SHP77 (cell line): ENCODE measurements at regions not wholly inside any gene's neighbourhood (a gene's known extent, or its start where the extent isn't known, plus 50 kb on each side); places are given as distances from the start of the nearest gene placed in this dataset.

Experiments used
- DNase-seq, 2 experiments: peaks; one replicate each; lab custom pipeline; 2025; lab: John Stamatoyannopoulos, UW

- DNase-seq: no peak
Measured at GRCh38 chr1:189859385-189859977, 618.2 kb downstream of the BRINP3 start.

GRCh38 chr1:189866606-189867005, 611.1 kb downstream of the BRINP3 start:
- DNase-seq: no peak

GRCh38 chr1:189868021-189868420, 609.6 kb downstream of the BRINP3 start:
- no peak for DNase-seq

- DNase-seq: no peak
Measured at GRCh38 chr1:189874715-189875435, 602.8 kb downstream of the BRINP3 start.

GRCh38 chr1:189880135-189880534, 597.5 kb downstream of the BRINP3 start:
- no peak for DNase-seq

- DNase-seq: no peak
Measured at GRCh38 chr1:189899686-189900425, 577.8 kb downstream of the BRINP3 start.

GRCh38 chr1:189904509-189904908, 573.2 kb downstream of the BRINP3 start:
- no peak for DNase-seq

GRCh38 chr1:189908113-189908512, 569.6 kb downstream of the BRINP3 start:
- no peak for DNase-seq

GRCh38 chr1:189921613-189922012, 556.1 kb downstream of the BRINP3 start:
- DNase-seq: no peak

- no peak for DNase-seq
Measured at GRCh38 chr1:189927641-189928040, 550.0 kb downstream of the BRINP3 start.

- DNase-seq: no peak
Measured at GRCh38 chr1:189929501-189930099, 548.1 kb downstream of the BRINP3 start.

- DNase-seq: no peak
Measured at GRCh38 chr1:189936861-189937260, 540.8 kb downstream of the BRINP3 start.

GRCh38 chr1:189939967-189940366, 537.7 kb downstream of the BRINP3 start:
- no peak for DNase-seq

GRCh38 chr1:189941922-189942321, 535.7 kb downstream of the BRINP3 start:
- no peak for DNase-seq

GRCh38 chr1:189958756-189959155, 518.9 kb downstream of the BRINP3 start:
- no peak for DNase-seq

- DNase-seq: no peak
Measured at GRCh38 chr1:189960769-189961168, 516.9 kb downstream of the BRINP3 start.

GRCh38 chr1:189962181-189962580, 515.5 kb downstream of the BRINP3 start:
- DNase-seq: no peak

- DNase-seq: no peak
Measured at GRCh38 chr1:189970331-189971230, 507.1 kb downstream of the BRINP3 start.

- DNase-seq: no peak
Measured at GRCh38 chr1:189971656-189972055, 506.0 kb downstream of the BRINP3 start.

GRCh38 chr1:189977184-189977583, 500.5 kb downstream of the BRINP3 start:
- no peak for DNase-seq

GRCh38 chr1:189983166-189983890, 494.3 kb downstream of the BRINP3 start:
- no peak for DNase-seq
